Body of pancreas (tissue), 4 donors: ENCODE measurements at regions not wholly inside any gene's neighbourhood (a gene's known extent, or its start where the extent isn't known, plus 50 kb on each side); places are given as distances from the start of the nearest gene placed in this dataset.

ENCODE experiments used
- CTCF ChIP-seq, 7 experiments: fragments of 450-650 bp in 4 of 7; fragments of 200-600 bp in 3 of 7; sonication (generic) in 3 of 7; IDR thresholded peaks; one replicate each; pipeline ENCODE4 v1.5.1; 2016 to 2019; ENCODE audit warnings: antibody characterized with exemption in 7 of 7
- POLR2A ChIP-seq, 3 donors: fragments of 450-650 bp; IDR thresholded peaks; one replicate each; pipeline ENCODE4 v1.6.1; 2016; ENCODE audit warnings: antibody characterized with exemption in 3 of 3, mild to moderate bottlenecking in 2 of 3

DNA sequence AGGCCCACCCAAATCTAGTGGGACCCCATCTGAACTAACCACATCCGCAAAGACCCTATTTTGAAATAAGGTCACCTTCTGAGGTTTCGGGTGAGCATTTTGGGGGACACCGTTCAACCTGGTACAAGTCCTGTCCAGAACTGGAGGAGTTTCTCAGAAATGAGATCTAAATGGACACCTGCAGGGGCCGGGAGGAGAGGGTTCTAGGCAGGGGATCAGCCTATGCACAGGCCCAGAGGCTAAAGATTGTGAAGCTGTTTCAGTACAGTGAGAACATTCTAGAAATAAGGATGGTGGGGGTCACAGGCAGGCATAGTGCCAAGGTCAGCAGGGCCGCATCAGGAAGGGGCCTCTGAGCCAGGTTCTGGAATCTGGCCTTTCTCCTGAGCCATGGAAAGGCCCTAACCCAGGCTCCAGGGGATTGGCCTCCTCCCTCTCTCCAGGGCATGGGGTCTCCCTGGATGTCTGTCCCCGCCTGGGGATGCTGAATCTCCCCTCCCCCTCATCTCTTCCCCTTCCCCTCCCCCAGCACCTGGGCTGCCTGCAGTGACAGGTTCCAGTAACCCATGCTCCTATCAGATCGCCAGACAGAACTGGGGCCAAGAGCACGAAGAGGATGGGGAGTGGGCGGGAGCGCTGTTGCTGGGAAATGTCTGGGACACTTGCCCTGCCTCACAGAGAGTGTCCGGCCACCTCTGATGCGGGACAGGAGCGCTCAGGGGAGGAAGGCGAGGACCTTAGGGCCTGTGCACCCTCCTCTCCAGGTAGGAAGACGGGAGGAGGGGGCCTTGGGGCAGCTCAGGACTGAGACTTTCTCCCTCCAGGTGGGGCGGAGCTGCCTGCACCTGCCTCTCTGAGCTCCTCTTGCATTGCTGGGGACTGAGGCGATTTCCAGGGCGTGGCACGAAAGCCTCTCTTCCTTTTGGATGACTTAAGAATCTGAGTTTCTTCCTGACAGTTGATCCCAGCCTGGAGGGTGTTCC is 321.4 kb upstream of the TNRC6C start:
- TF ChIP-seq POLR2A (IDR thresholded peaks at IDR 0.05) (no peak), CTCF (IDR thresholded peaks at IDR 0.05) (no peak)
